ENCODE measurements at regions not wholly inside any gene's neighbourhood (a gene's known extent, or its start where the extent isn't known, plus 50 kb on each side); places are given as distances from the start of the nearest gene placed in this dataset.
A peak's percentile ranks its signal among the peaks of the same experiment; 100 is the strongest.

DNA sequence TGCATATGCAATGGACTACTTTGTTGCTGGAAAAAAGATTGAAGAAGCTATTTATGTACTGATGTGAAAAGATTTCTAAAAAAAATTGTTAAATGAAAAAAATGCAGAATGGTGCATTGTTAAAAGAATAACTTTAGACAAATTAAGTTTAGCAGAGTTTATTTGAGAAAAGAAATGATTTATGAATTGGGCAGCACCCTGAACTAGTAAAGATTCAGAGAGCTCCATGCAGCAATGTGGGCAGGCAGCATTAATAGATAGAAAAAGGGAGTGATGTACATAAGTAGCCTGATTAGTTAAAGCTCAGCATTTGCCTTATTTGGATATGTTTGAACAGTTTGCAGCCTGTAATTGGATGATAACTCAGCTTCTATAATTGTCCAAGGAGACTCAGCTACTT is 677.9 kb upstream of the SEMA6A start:
- DNase-seq, result peak; percentile 7

DNA sequence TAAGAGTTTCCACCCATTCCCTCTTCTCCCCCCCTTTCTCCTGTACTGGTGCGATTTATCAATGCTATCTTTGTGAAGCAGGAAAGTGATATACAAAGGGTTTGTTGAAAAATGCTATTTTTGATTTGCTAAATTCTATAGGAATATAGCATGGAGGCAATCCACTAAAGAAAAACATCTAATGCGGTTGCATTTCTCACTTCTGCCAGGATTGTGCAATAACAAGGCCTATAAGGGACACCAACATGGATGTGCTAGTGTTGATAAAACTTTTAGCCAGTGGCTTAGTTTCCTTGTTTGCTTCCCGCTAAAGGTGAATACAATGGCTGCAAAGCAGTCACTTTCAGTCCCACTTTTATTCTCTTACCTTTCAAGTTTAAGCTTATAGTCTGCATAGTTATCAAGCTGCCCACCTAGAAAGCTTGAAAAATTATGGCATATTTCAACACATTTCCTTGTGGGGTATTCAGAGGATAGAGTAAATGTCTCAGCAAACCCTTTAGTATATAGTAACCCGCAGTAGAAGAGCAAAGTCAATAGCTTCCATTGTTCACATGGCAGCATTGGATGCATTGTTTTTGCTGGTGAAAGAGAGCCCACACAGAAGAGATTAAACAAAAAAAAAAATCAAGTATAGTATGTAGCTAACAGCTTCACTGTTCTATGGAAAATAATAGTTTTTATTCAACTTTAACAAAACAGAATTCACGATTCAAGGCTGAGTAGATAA is 674.6 kb upstream of the SEMA6A start:
- DNase-seq, result no peak

DNA sequence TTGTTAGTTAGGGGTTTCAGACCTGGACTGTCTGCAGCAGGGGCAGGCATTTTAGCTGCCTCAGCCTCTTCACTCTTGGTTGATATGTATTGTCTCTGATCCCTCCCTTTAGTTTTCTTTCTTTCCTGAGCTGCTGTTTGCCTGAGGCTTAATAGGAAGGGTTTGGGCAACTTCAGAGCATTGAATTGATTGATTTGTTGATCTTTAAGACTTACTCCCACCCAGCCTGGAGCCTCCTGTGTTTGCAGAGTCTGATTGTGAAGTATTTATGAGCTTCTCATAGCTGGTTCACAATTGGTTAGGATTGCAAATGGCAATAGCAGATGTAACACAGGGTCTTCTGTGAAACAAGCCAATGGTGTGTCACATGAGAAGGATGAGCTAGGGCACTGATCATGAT is 671.8 kb upstream of the SEMA6A start:
- no peak for DNase-seq

DNA sequence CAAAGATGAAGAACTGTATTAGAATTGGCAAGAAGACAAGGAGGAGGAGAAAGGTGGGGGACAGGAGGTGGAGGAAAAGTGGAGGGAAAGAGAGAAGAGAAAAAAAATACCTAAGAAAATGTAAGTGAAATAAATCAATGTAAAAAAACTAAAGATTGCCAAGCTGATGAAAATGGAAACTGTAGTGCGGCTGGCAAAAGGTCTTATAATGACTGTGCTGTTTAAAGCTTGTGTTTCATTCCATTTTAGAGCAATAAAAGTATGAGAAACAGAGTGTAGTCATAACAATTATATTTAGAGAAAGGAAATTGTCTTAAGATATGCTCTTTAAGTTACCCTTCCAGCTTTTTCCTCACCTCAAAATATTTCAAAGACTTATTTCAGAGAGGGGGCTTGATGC is 670.5 kb upstream of the SEMA6A start:
- DNase-seq, result no peak

DNA sequence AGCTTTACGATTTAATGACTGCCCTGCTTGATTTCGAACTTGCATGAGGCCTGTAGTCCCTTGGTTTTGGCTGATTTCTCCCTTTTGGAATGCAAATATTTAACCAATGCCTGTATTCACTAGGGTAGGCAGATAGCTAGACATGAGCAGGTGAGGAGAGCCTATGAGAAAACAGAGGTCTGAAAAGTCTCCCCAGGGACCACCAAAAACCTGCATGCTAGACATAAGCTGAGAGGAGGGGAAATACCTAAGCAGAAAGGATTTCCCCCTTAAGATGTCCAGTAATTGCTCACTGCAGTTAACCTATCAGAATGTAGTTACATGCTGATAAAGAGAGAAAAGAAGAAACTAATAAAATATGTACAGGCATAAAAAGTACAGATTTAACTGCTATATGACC is 667.4 kb upstream of the SEMA6A start:
- DNase-seq, result no peak

DNA sequence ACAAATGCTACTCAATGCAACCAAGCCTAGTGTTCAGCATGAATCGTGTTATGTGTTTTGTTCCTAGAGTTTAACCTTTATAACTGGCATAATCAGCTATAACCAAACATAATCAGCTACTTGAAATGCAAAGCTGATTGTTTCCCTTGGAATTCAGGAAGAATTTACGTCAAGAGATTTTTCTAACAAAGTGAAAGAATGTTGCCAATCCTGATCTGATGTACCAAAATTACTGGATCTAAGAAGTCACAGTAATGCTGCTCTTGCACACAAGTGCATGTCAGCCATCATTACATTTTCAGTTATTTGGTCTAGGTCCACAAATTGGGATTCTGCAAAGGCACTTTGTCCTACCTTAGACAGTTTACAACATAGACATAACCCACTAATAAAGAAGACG is 662.3 kb upstream of the SEMA6A start:
- DNase-seq, result no peak

DNA sequence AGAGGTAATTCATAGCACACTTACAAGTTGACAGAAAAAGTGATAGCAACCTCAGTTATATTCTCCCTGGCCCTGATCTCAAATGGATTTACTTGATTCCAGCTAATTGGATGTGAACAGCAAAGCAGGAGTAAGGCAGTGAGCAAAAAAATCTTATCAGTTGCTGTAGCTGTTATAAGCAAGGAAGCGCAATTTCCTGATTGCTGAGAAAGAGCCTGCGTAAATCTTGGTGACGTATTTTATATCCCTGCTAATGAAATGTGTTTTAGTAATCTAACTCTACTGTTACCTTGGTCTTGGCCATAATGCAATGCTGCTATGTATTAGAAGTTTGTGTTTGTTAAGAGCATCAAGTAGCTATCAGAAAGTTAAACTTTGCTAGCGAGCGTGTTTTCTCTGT is 661.2 kb upstream of the SEMA6A start:
- peak; percentile 75 for DNase-seq

DNA sequence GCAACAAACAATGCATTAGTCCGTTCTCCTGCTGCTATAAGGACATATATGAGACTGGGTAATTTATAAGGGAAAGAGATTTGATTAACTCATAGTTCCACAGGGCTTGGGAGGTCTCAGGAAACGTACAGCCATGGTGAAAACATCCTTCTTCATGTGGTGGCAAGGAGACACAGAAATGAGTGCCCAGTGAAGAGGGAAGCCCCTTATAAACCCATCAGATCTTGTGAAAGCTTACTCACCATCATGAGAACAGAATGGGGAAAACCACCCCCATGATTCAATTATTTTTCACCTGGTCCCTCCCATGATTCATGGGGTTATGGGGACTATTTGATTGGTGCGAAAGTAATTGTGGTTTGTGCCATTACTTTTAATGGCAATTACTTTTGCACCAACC is 655.8 kb upstream of the SEMA6A start:
- no peak for DNase-seq

DNA sequence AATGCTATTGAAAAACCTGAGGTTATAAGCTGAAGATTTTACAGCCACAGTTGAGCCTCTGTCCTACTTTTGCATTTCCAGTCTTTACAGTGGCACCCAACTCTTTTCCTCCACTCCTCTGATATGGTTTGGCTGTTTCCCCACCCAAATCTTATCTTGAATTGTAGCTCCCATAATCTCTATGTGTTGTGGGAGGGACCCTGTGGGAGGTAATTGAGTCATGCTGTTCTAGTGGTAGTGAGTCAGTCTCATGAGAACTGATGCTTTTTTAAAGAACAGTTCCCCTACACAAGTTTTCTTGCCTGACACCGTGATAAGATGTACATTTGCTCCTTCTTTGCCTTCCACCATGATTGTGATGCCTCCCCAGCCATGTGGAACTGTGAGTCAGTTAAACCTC is 646.1 kb upstream of the SEMA6A start:
- no peak for DNase-seq

DNA sequence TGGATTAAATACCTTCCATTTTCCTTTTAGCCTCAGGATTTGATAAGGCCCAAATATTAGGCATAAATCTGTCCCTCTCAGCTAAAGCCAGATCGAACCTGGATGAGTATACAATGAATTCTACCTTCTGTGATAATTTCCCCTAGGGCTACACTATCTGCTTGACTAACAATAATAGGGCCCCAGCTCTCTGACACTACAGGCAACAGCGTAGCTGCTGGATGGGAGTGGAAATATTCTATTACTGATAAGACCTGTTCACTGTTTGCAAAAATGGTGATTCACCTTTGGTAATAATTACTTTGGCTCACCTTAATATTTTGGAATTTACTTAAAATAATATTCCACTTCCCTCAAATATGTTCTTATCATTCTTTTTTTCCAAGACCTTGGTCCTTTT is 644.2 kb upstream of the SEMA6A start:
- no peak for DNase-seq

GRCh38 chr5:117212866-117213265 is 638.2 kb upstream of the SEMA6A start:
- no peak for DNase-seq

GRCh38 chr5:117210796-117211195 is 636.2 kb upstream of the SEMA6A start:
- no peak for DNase-seq

DNA sequence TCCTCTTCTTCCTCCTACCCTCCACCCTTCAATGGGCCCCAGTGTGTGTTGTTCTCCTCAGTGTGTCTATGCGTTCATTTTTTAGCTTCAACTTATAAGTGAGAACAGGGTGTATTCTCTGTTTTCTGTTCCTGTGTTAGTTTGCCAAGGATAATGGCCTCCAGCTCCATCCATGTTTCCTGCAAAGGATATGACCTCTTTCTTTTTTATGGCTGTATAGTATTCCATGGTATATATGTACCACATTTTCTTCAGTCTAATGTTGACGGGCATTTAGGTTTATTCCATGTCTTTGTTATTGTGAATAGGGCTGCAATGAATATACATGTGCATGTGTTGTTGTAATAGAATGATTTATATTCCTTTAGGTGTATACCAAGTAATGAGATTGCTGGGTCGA is 634.9 kb upstream of the SEMA6A start:
- DNase-seq, result no peak

DNA sequence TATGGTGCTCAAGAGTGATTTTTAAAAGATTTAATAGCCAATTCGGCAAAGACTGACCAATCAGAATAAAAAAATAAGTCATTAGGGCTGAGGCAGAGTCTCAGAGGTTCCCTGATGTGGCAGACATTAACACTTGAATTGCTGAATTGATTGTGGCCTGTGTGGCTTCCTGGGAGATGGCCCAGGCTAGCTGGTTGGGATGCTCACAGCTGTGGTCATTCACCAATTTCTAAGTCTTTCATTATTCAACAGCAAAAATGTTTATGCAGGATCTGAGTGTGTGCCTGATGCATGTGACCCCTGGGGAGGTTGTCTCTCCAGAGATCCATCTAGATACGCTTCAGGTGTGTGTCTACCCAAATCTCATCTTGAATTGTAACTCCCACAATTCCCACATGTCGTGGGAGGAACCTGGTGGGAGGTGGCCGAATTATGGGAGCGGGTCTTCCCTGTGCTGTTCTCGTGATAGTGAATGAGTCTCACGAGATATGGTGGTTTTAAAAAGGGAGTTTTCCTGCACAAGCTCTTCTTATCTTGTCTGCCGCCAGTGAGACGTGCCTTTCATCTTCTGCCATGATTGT is 632.6 kb upstream of the SEMA6A start:
- no peak for DNase-seq

DNA sequence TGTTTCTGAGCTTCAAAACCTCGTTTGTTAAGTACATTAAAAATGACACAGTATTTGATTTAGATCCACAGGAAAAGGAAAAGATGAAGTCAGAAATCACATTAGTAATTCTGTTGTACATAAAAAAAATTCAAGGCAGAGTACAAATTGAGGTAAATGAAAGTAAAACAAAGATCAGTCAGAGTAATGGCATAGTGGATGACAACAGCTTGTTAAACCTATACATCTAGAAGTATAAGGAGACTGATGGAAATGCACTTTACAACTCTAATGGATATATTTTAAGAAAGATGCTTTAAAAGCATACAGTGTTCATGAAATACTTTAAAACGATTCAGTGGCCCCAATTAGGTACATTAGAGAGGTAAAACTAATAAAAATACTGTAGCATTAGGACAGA is 631.3 kb upstream of the SEMA6A start:
- peak; percentile 30 for DNase-seq

DNA sequence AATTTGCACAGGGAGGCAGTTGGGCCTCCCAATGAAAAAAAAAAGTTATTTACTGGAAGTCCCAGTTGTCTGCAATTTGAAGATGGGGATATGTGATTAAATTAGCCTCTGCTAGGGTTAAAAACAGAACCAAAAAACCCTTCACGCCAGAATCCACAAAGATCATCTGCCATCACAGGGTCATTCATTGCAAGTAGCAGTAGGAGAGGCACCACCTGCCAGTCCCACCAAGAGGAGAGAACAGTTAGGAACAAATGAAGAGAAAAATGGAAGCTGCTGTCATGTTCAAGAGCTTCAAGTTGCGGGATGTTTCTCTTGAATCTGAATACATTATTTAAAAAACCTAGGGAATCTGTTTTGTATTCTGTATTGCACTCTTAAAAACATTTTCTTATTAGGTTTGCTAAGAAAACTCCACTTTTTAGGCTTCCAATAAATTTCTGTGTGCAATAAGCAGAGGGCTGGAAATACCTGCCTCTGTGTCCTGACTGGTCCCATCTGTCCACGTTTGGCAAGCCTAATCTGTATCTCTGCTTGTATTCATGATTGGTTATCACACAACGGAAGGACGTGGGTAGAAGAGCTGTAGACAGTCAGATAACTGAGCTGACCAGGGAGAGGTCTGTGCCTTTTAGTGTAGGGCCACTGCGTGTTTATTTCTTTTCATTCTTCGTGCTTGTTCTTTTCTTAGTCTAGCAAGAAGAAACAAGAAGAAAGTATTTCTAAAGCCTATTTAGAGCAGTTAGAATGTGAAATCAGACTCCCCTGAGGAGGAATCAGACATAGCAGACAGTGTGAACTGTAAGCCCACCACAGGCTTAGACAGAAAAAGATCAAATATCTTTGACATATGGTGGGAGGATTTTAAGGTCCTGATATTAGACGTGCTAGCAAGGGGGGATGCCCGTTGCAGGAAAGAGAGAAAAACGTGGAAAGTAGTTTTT is 630.6 kb upstream of the SEMA6A start:
- peak; percentile 88 for DNase-seq

- no peak for DNase-seq
These were observed 629.8 kb upstream of the SEMA6A start for GRCh38 chr5:117204404-117204803.

DNA sequence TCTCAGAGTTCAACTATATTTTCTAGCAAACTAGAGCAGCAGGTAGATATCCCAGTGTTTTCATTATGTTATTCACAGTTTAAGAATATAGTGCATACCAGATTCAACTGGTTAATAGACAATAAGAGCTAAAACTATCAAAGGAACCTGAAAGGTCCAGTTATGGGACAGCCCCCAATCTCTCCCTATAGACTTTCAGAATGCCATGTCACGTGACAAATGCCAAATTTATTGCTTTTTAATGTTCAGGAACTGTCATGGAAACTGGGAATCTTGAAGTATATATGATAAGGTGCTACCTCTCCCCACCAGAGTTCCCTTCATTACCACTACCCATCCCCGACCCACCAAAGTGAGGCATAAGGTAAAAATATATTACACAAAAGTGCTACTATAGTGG is 629.0 kb upstream of the SEMA6A start:
- DNase-seq, result no peak

DNA sequence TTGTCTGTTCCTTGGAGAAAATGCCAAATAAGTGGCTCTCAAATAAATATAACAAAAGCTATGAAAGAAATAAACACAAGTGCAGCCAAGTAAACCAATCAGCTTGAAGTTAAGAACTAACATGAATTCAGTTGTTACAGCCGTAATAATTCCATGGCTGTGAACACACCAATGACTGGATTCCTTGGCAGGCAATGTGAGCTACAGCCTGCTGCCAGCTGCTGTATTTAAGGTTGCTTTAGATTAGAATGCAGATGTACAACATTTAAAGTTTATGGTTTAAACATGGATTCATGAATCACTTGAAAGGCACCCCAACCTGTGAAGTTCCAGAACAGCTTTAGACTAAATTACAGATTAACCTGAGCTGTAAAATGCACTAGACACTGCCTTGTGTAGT is 626.4 kb upstream of the SEMA6A start:
- DNase-seq, result no peak

- DNase-seq, result no peak
These were observed 620.5 kb upstream of the SEMA6A start for GRCh38 chr5:117195076-117195475.

GRCh38 chr5:117191251-117191650 is 616.6 kb upstream of the SEMA6A start:
- no peak for DNase-seq

DNA sequence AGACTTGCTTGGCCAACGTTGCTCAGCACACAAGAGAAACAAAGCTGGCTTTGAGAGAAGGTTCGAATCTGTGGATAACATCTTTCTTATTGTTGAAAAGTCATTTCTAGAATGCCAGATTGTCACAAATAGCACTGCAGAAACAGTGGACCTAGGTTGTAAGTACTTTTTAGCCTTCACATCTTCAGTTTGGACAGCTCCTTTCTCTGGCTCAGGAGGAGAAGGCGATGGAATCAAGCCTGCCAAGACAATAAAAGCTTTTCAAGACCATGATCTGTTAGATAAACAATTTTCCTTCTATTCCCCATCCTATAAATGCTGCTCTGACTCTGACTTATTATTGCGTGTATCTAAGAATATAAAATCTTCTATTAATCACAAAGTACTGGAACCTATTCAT is 615.2 kb upstream of the SEMA6A start:
- DNase-seq, result no peak

- no peak for DNase-seq
These were observed 613.6 kb upstream of the SEMA6A start for GRCh38 chr5:117188211-117188610.

DNA sequence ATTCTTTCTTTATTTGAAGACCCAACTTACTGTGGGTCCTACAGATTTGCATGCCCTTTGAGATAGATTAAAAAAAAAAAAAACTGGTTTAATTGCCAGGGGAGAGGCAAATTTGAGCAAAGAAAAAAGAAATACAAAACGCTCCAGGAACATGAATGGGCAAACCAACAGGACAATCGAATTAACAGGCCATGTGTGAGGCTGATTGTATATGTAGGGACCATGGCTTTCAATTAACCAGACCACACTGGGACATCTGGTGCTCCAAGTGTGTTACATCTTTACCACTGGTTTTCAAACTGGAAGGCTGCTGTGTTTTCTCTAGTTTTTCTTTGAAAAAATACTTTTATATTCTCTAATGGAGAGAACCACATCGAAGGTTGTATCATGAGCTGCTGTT is 612.1 kb upstream of the SEMA6A start:
- no peak for DNase-seq

Data from NCI-H82 (cell line).